A673 (cell line): ENCODE measurements at regions not wholly inside any gene's neighbourhood (a gene's known extent, or its start where the extent isn't known, plus 50 kb on each side); places are given as distances from the start of the nearest gene placed in this dataset.

Experiments
- BruUV-seq: library from RNA; stranded (reverse); fragments of 400-500 nt; replicated peaks from 2 replicates; lab custom pipeline; 2021; lab: Mats Ljungman, UMichigan
- CTCF ChIA-PET: fragments of 300-600 bp; sonication (Branson Sonifier 250); formaldehyde crosslinking; loops from one replicate; lab custom pipeline; 2022; ENCODE audit warnings: antibody characterized with exemption; lab: Charles Lee
- POLR2A ChIA-PET: fragments of 300-600 bp; sonication (Branson Sonifier 250); formaldehyde crosslinking; loops from one replicate; lab custom pipeline; 2022; ENCODE audit warnings: antibody characterized with exemption; ENCODE audit not compliant: low non-redundant PET; lab: Charles Lee
- DNase-seq: peaks from one replicate; pipeline ENCODE4 v3.0.0-alpha.2; 2015; ENCODE audit warnings: low spot score
- H3K27ac ChIP-seq: fragments of 200-600 bp; sonication (generic); 2 replicates; pipeline ENCODE4 v1.5.1; 2016; ENCODE audit warnings: mixed run types, low read depth, mild to moderate bottlenecking, mixed read lengths, antibody characterized with exemption, low read length; ENCODE audit not compliant: poor library complexity, severe bottlenecking
- H3K27me3 ChIP-seq: fragments of 200-600 bp; sonication (generic); replicated peaks from 2 replicates; pipeline ENCODE4 v1.6.1; 2017; ENCODE audit warnings: mixed run types, low read depth, mild to moderate bottlenecking, mixed read lengths, antibody characterized with exemption, low read length; ENCODE audit not compliant: insufficient read depth, poor library complexity
- H3K36me3 ChIP-seq: fragments of 200-600 bp; sonication (generic); 2 replicates; pipeline ENCODE4 v1.6.1; 2016; ENCODE audit warnings: mixed run types, mild to moderate bottlenecking, mixed read lengths, antibody characterized with exemption, low read length; ENCODE audit not compliant: insufficient read depth, poor library complexity, severe bottlenecking
- H3K4me1 ChIP-seq: fragments of 200-600 bp; sonication (generic); 2 replicates; pipeline ENCODE4 v1.6.1; 2017; ENCODE audit warnings: mixed run types, mild to moderate bottlenecking, mixed read lengths, antibody characterized with exemption, low read length; ENCODE audit not compliant: insufficient read depth, poor library complexity, severe bottlenecking
- H3K4me3 ChIP-seq: fragments of 200-600 bp; sonication (generic); 2 replicates; pipeline ENCODE4 v1.5.1; 2016; ENCODE audit warnings: low read depth, mixed run types, mild to moderate bottlenecking, mixed read lengths, low read length; ENCODE audit not compliant: poor library complexity, severe bottlenecking
- H3K9me3 ChIP-seq: fragments of 200-600 bp; sonication (generic); 2 replicates; pipeline ENCODE4 v1.6.1; 2016; ENCODE audit warnings: mixed run types, low read depth, mild to moderate bottlenecking, mixed read lengths, antibody characterized with exemption, low read length; ENCODE audit not compliant: poor library complexity, severe bottlenecking
- EZH2 ChIP-seq: fragments of 200-600 bp; sonication (generic); IDR thresholded peaks from 2 replicates; pipeline ENCODE4 v1.6.1; 2017; ENCODE audit warnings: borderline replicate concordance, low read depth, mild to moderate bottlenecking, mixed read lengths, antibody characterized with exemption, low read length; ENCODE audit not compliant: poor library complexity, severe bottlenecking
- intact Hi-C: fragments of 100-400 bp; cut with micrococcal nuclease; formaldehyde crosslinking; loops from one replicate; pipeline ENCODE4 v1.10.0; 2022; ENCODE audit not compliant: unreplicated experiment
- TF ChIP-seq, protein P1 (sequence below): fragments of 300-800, 200-600 bp; sonication (generic); conservative IDR thresholded peaks from 2 replicates; pipeline ENCODE4 v1.5.1; 2017; ENCODE audit warnings: low read depth, mild to moderate bottlenecking, antibody characterized with exemption, low read length, moderate library complexity, mixed read lengths

DNA sequence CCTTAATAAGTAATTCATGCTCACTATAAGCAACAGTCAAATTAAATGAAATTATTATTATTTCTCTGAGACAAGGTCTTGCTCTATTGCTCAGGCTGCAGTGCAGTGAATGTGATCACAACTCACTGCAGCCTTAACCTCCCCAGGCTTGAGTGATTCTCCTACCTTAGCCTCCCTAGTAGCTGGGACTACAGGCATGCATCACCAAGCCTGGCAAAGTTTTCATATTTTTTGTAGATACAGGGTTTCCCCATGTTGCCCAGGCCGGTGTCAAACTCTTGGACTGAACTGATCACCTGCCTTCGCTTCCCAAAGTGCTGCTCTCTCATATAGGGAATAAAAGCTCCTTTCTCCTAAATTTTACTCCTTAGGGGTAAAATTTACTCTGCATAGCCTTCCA is 74.9 kb upstream of the GAREM1 start:
- BruUV-seq: no TSS peak

DNA sequence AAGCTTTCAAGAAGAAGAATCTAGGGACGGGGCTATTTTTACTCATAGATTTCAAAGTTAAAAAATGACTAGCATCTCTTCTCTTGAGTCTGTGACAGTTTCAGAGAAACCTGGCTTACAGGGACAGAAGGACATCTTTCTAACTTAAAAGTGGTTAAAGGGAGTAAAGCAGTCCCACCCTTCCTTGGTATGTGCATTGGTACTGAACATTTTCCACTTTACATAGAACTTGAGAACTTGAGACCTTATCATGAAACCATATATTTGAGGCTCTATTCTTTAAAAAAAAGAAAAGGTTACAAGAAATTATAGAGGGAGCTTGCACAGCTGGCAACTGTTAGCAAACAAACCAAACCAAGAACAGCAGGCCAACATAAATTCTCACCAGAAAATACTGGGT is 73.4 kb upstream of the GAREM1 start:
- CTCF ChIA-PET: no interaction called here
- Histone ChIP-seq H3K27ac (no peak overlapping the region), H3K4me3 (no peak overlapping the region), H3K36me3 (no peaks in the 10 kb centered on the region), H3K9me3 (no peaks in the 10 kb centered on the region), H3K27me3 (peaks cover 4% of the 10 kb centered on the region), H3K4me1 (no peaks in the 10 kb centered on the region)
- no TSS peak for BruUV-seq
- DNase-seq: no peak
- intact Hi-C loops: no loop called here
- POLR2A ChIA-PET: no interaction called here
- TF ChIP-seq, protein P1, sequence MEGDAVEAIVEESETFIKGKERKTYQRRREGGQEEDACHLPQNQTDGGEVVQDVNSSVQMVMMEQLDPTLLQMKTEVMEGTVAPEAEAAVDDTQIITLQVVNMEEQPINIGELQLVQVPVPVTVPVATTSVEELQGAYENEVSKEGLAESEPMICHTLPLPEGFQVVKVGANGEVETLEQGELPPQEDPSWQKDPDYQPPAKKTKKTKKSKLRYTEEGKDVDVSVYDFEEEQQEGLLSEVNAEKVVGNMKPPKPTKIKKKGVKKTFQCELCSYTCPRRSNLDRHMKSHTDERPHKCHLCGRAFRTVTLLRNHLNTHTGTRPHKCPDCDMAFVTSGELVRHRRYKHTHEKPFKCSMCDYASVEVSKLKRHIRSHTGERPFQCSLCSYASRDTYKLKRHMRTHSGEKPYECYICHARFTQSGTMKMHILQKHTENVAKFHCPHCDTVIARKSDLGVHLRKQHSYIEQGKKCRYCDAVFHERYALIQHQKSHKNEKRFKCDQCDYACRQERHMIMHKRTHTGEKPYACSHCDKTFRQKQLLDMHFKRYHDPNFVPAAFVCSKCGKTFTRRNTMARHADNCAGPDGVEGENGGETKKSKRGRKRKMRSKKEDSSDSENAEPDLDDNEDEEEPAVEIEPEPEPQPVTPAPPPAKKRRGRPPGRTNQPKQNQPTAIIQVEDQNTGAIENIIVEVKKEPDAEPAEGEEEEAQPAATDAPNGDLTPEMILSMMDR: no peak
- TF ChIP-seq EZH2: no peak

More for the DNA sequence above, 74.9 kb upstream of the GAREM1 start:
- TF ChIP-seq, protein P1: no peak
- no peak for TF ChIP-seq EZH2
- Histone ChIP-seq H3K4me3 (no peak overlapping the region), H3K9me3 (no peaks in the 10 kb centered on the region), H3K27me3 (no peaks in the 10 kb centered on the region), H3K4me1 (no peaks in the 10 kb centered on the region), H3K36me3 (no peaks in the 10 kb centered on the region), H3K27ac (no peak overlapping the region)
- POLR2A ChIA-PET: no interaction called here
- CTCF ChIA-PET: no interaction called here
- DNase-seq: no peak
- intact Hi-C loops: loop anchor here (5.0 kb wide), 1 partner anchor 73 kb away; the partner anchor contains the start of gene GAREM1

DNA sequence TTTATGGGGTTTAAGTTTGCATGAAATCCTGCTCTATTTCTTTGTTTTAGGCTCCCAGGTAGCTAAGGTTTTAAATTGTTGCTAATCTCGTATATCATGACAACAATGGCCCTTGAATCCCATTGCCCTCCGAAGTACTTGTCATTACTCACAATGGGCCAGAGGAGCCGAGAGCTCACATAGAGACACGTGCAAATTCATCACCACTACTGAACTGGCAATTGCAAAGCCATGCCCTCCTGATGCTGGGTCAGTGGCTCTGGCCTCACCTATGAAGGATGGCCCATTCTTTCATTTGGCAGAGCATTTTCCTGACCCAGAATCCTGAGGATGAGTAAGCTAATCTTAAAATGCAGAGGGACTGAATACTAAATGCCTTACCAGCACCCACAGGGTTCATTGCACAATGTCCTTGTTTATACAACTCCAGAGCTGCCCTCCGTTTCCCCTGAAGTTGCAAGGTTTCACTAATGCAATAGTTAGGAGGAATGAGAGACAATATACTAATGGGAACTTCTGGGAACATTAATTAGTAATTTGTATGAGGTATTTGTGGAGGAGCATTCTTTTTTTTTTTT is 71.6 kb upstream of the GAREM1 start:
- TF ChIP-seq, protein P1: no peak
- no peak for TF ChIP-seq EZH2
- H3K27ac ChIP-seq: no peak overlapping the region
- no peak for DNase-seq
- no peaks in the 10 kb centered on the region for H3K36me3 ChIP-seq
- no peaks in the 10 kb centered on the region for H3K4me1 ChIP-seq
- ChIA-PET POLR2A (no interaction called here), CTCF (interaction anchor here (0.6 kb wide), 1 partner anchor 293 kb away, joined by 6 read pairs; no protein-coding TSS in a partner anchor)
- BruUV-seq: no TSS peak
- intact Hi-C loops: no loop called here
- peaks cover 4% of the 10 kb centered on the region for H3K27me3 ChIP-seq
- H3K4me3 ChIP-seq: no peak overlapping the region
- no peaks in the 10 kb centered on the region for H3K9me3 ChIP-seq
